IMR-90 (cell line): ENCODE measurements at regions not wholly inside any gene's neighbourhood (a gene's known extent, or its start where the extent isn't known, plus 50 kb on each side); places are given as distances from the start of the nearest gene placed in this dataset.

ENCODE experiments used
- ATAC-seq: fragments of 200-7000 bp; cut with Tn5 transposase; 2 replicates; pipeline ENCODE4 v1.9.1; 2020; ENCODE audit warnings: low read depth, mild to moderate bottlenecking, moderate library complexity
- BruUV-seq: library from RNA; stranded (reverse); fragments of 400-500 nt; replicated peaks from 2 replicates; lab custom pipeline; 2021; lab: Mats Ljungman, UMichigan
- CTCF ChIA-PET: fragments of 300-600 bp; formaldehyde crosslinking; extraction: SDS; loops from one replicate; lab custom pipeline; 2021; ENCODE audit warnings: antibody characterized with exemption; lab: Yijun Ruan, JAX
- POLR2A ChIA-PET: fragments of 300-600 bp; sonication (Branson Sonifier 250); formaldehyde crosslinking; loops from one replicate; lab custom pipeline; 2022; ENCODE audit warnings: antibody characterized with exemption; ENCODE audit not compliant: unreplicated experiment; lab: Charles Lee
- DNase-seq: peaks from one replicate; pipeline ENCODE4 v3.0.0; 2013
- H2AFZ ChIP-seq: replicated peaks from 2 replicates; pipeline ENCODE3; 2013; ENCODE audit warnings: low read length, mild to moderate bottlenecking; ENCODE audit not compliant: poor library complexity
- H2AK5ac ChIP-seq: 2 replicates; pipeline ENCODE4 v1.6.1; 2013; ENCODE audit warnings: low read depth, low read length, inconsistent platforms
- H2AK9ac ChIP-seq: replicated peaks from 2 replicates; pipeline ENCODE3; 2013; ENCODE audit warnings: mild to moderate bottlenecking, low read depth, low read length, moderate library complexity; ENCODE audit not compliant: poor library complexity
- H2BK120ac ChIP-seq: 2 replicates; pipeline ENCODE4 v1.6.1; 2013; ENCODE audit warnings: low read depth, low read length, inconsistent platforms
- H2BK15ac ChIP-seq: 3 replicates; pipeline ENCODE4 v1.6.1; 2013; ENCODE audit warnings: low read depth, low read length, inconsistent platforms
- H2BK20ac ChIP-seq: 2 replicates; pipeline ENCODE4 v1.6.1; 2013; ENCODE audit warnings: low read depth, mild to moderate bottlenecking, inconsistent platforms, low read length, moderate library complexity
- H2BK5ac ChIP-seq: 2 replicates; pipeline ENCODE4 v1.6.1; 2013; ENCODE audit warnings: mild to moderate bottlenecking, low read depth, low read length, inconsistent platforms; ENCODE audit not compliant: poor library complexity, severe bottlenecking
- H3K14ac ChIP-seq: replicated peaks from 2 replicates; pipeline ENCODE4 v1.6.1; 2013; ENCODE audit warnings: low read depth, low read length, inconsistent platforms
- H3K18ac ChIP-seq: 2 replicates; pipeline ENCODE4 v1.6.1; 2013; ENCODE audit warnings: low read depth, low read length, control low read depth
- H3K23ac ChIP-seq: 2 replicates; pipeline ENCODE4 v1.6.1; 2013; ENCODE audit warnings: low read depth, low read length, inconsistent platforms
- H3K27ac ChIP-seq: 2 replicates; pipeline ENCODE4 v1.5.1; 2013; ENCODE audit warnings: mild to moderate bottlenecking, control low read depth, low read length; ENCODE audit not compliant: insufficient read depth
- H3K27me3 ChIP-seq: 2 replicates; pipeline ENCODE4 v1.6.1; 2013; ENCODE audit warnings: low read length; ENCODE audit not compliant: control insufficient read depth, insufficient read depth
- H3K36me3 ChIP-seq: 2 replicates; pipeline ENCODE4 v1.6.1; 2013; ENCODE audit warnings: low read length, mixed read lengths; ENCODE audit not compliant: control insufficient read depth, insufficient read depth
- H3K4ac ChIP-seq: 2 replicates; pipeline ENCODE4 v1.6.1; 2013; ENCODE audit warnings: low read depth, low read length, inconsistent platforms
- H3K4me1 ChIP-seq: 2 replicates; pipeline ENCODE4 v1.6.1; 2013; ENCODE audit warnings: low read length, mixed read lengths; ENCODE audit not compliant: control insufficient read depth, insufficient read depth
- H3K4me2 ChIP-seq: 2 replicates; pipeline ENCODE4 v1.6.1; 2013; ENCODE audit warnings: low read depth, mild to moderate bottlenecking, control low read depth, low read length, moderate library complexity
- H3K4me3 ChIP-seq: 2 replicates; pipeline ENCODE4 v1.5.1; 2013; ENCODE audit warnings: low read depth, mild to moderate bottlenecking, control low read depth, low read length, moderate library complexity; ENCODE audit not compliant: insufficient read depth
- H3K56ac ChIP-seq: 2 replicates; pipeline ENCODE4 v1.6.1; 2013; ENCODE audit warnings: low read length, inconsistent platforms; ENCODE audit not compliant: insufficient read depth; ENCODE audit errors: extremely low read depth
- H3K79me1 ChIP-seq, 2 experiments: 2 replicates each; pipeline ENCODE4 v1.6.1; 2013; ENCODE audit warnings: low read length in 2 of 2, inconsistent platforms in 1 of 2, low read depth in 1 of 2
- H3K9ac ChIP-seq: 2 replicates; pipeline ENCODE4 v1.6.1; 2013; ENCODE audit warnings: low read depth, low read length, control low read depth
- H3K9me1 ChIP-seq: 2 replicates; pipeline ENCODE4 v1.6.1; 2013; ENCODE audit warnings: low read length, inconsistent platforms; ENCODE audit not compliant: insufficient read depth
- H3K9me3 ChIP-seq: 2 replicates; pipeline ENCODE4 v1.6.1; 2013; ENCODE audit warnings: low read length; ENCODE audit not compliant: control insufficient read depth, insufficient read depth
- H4K20me1 ChIP-seq: 2 replicates; pipeline ENCODE4 v1.6.1; 2013; ENCODE audit warnings: low read length, inconsistent platforms; ENCODE audit not compliant: insufficient read depth
- H4K5ac ChIP-seq: 2 replicates; pipeline ENCODE4 v1.6.1; 2013; ENCODE audit warnings: mild to moderate bottlenecking, low read depth, low read length, control low read depth
- H4K8ac ChIP-seq, 2 experiments: 2 replicates each; pipeline ENCODE4 v1.6.1; 2013; ENCODE audit warnings: low read depth in 2 of 2, low read length in 2 of 2, control low read depth in 1 of 2, inconsistent platforms in 1 of 2
- H4K91ac ChIP-seq: 2 replicates; pipeline ENCODE4 v1.6.1; 2013; ENCODE audit warnings: low read depth, low read length, inconsistent platforms; ENCODE audit not compliant: insufficient read depth
- BHLHE40 ChIP-seq: fragments of 150-350 bp; IDR thresholded peaks from 2 replicates; pipeline ENCODE4 v1.6.1; 2016; ENCODE audit warnings: mild to moderate bottlenecking, low read depth, low read length
- CEBPB ChIP-seq: IDR thresholded peaks from 2 replicates; pipeline ENCODE4 v1.6.1; 2012; ENCODE audit warnings: low read depth, low read length, improper control_type of control experiment
- CTCF ChIP-seq: conservative IDR thresholded peaks from 2 replicates; pipeline ENCODE4 v1.5.1; 2012; ENCODE audit warnings: mild to moderate bottlenecking, low read depth, low read length, improper control_type of control experiment
- FOS ChIP-seq: fragments of 150-350 bp; IDR thresholded peaks from 2 replicates; pipeline ENCODE4 v1.6.1; 2016; ENCODE audit warnings: low read depth, low read length
- MAFK ChIP-seq: IDR thresholded peaks from 2 replicates; pipeline ENCODE4 v1.6.1; 2012; ENCODE audit warnings: low read depth, low read length, improper control_type of control experiment
- MAZ ChIP-seq: IDR thresholded peaks from 2 replicates; pipeline ENCODE4 v1.6.1; 2012; ENCODE audit warnings: low read depth, mild to moderate bottlenecking, low read length, improper control_type of control experiment, moderate library complexity, borderline replicate concordance
- MXI1 ChIP-seq: IDR thresholded peaks from 2 replicates; pipeline ENCODE4 v1.6.1; 2012; ENCODE audit warnings: low read depth, mild to moderate bottlenecking, low read length, moderate library complexity, borderline replicate concordance
- NFE2L2 ChIP-seq: fragments of 150-350 bp; IDR thresholded peaks from 2 replicates; pipeline ENCODE4 v1.6.1; 2016; ENCODE audit warnings: low read depth, mild to moderate bottlenecking, low read length
- POLR2A ChIP-seq: IDR thresholded peaks from 2 replicates; pipeline ENCODE4 v1.6.1; 2012; ENCODE audit warnings: mild to moderate bottlenecking, low read depth, low read length
- RAD21 ChIP-seq: IDR thresholded peaks from 2 replicates; pipeline ENCODE4 v1.6.1; 2012; ENCODE audit warnings: low read length, improper control_type of control experiment
- RCOR1 ChIP-seq: IDR thresholded peaks from 2 replicates; pipeline ENCODE4 v1.6.1; 2012; ENCODE audit warnings: mild to moderate bottlenecking, low read length, improper control_type of control experiment; ENCODE audit not compliant: insufficient replicate concordance
- RFX5 ChIP-seq: IDR thresholded peaks from 2 replicates; pipeline ENCODE4 v1.8.0; 2012; ENCODE audit warnings: low read depth, mild to moderate bottlenecking, low read length, moderate library complexity
- SMC3 ChIP-seq: fragments of 150-350 bp; IDR thresholded peaks from 2 replicates; pipeline ENCODE4 v1.6.1; 2016; ENCODE audit warnings: low read depth, mild to moderate bottlenecking, antibody characterized with exemption, low read length, moderate library complexity
- WGBS, 2 experiments: methylation state at CpG; one replicate each; pipeline versions ENCODE4 v1.1.5 to v1.1.7; 2013; ENCODE audit warnings: missing lambda C conversion rate in 2 of 2; ENCODE audit not compliant: insufficient read length in 1 of 2; ENCODE audit errors: extremely low coverage in 2 of 2; 5-methylcytosine and 5-hydroxymethylcytosine counted together
- dilution Hi-C: fragments of 300-500 bp; cut with HindIII; formaldehyde crosslinking; loops from one replicate; pipeline ENCODE4 v1.14.3; 2018; ENCODE audit warnings: low sequenced_read_pairs; ENCODE audit not compliant: unreplicated experiment
- in situ Hi-C: fragments of 300-500 bp; cut with MboI; formaldehyde crosslinking; loops from 3 replicates; pipeline ENCODE4 v1.14.3; 2019; ENCODE audit warnings: low sequenced_read_pairs, inconsistent platforms, mixed read lengths
- intact Hi-C: fragments of 100-400 bp; cut with micrococcal nuclease; formaldehyde crosslinking; loops from 2 replicates; pipeline ENCODE4 v1.10.0; 2022
- TF ChIP-seq, protein P1 (sequence below): fragments of 150-350 bp; IDR thresholded peaks from 2 replicates; pipeline ENCODE4 v1.6.1; 2016; ENCODE audit warnings: low read depth, mild to moderate bottlenecking, low read length, moderate library complexity, borderline replicate concordance
- TF ChIP-seq, protein P2 (sequence below): fragments of 150-350 bp; IDR thresholded peaks from 2 replicates; pipeline ENCODE4 v1.6.1; 2017; ENCODE audit warnings: mild to moderate bottlenecking, antibody characterized with exemption, low read length, low read depth

- Histone ChIP-seq H3K56ac (no peak overlapping the region), H3K79me1 (no peaks in the 10 kb centered on the region), H3K23ac (no peak overlapping the region), H3K4me2 (no peak overlapping the region), H3K36me3 (no peaks in the 10 kb centered on the region), H4K8ac (no peak overlapping the region), H3K9me3 (peaks cover 3% of the 10 kb centered on the region; the same call in 1 of the 2 replicates), H3K9me1 (no peaks in the 10 kb centered on the region), H2BK120ac (no peak overlapping the region), H3K4me1 (no peaks in the 10 kb centered on the region), H2BK5ac (no peak overlapping the region), H3K27me3 (no peaks in the 10 kb centered on the region), H2BK15ac (no peak overlapping the region), H3K27ac (no peak overlapping the region), H2AK5ac (no peak overlapping the region), H2AK9ac (no peak overlapping the region), H3K4ac (no peak overlapping the region), H4K20me1 (no peaks in the 10 kb centered on the region), H2BK20ac (no peak overlapping the region), H4K91ac (no peak overlapping the region), H3K9ac (no peak overlapping the region), H2AFZ (no peak overlapping the region), H3K14ac (no peak overlapping the region), H3K18ac (no peak overlapping the region), H4K5ac (no peak overlapping the region), H3K4me3 (no peak overlapping the region)
- ATAC-seq (no peak), DNase-seq (no peak)
- dilution Hi-C loops, result no loop called here
- intact Hi-C loops, result no loop called here
- no TSS peak for BruUV-seq
- POLR2A ChIA-PET, result no interaction called here
- in situ Hi-C loops, result no loop called here
- CTCF ChIA-PET, result no interaction called here
- TF ChIP-seq MAZ (no peak), RFX5 (no peak), NFE2L2 (no peak), RCOR1 (no peak), MXI1 (no peak), MAFK (no peak), CTCF (no peak), POLR2A (no peak), SMC3 (no peak), CEBPB (no peak), FOS (no peak), RAD21 (no peak), BHLHE40 (no peak)
- TF ChIP-seq, protein P1, sequence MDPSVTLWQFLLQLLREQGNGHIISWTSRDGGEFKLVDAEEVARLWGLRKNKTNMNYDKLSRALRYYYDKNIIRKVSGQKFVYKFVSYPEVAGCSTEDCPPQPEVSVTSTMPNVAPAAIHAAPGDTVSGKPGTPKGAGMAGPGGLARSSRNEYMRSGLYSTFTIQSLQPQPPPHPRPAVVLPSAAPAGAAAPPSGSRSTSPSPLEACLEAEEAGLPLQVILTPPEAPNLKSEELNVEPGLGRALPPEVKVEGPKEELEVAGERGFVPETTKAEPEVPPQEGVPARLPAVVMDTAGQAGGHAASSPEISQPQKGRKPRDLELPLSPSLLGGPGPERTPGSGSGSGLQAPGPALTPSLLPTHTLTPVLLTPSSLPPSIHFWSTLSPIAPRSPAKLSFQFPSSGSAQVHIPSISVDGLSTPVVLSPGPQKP, result no peak
- TF ChIP-seq, protein P2, sequence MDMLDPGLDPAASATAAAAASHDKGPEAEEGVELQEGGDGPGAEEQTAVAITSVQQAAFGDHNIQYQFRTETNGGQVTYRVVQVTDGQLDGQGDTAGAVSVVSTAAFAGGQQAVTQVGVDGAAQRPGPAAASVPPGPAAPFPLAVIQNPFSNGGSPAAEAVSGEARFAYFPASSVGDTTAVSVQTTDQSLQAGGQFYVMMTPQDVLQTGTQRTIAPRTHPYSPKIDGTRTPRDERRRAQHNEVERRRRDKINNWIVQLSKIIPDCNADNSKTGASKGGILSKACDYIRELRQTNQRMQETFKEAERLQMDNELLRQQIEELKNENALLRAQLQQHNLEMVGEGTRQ, result no peak
- WGBS, 2 experiments, result no CpG with 5 or more reads among the region's 4 CpGs
Observed at GRCh38 chr4:58325070-58325469, 1214.9 kb upstream of the IGFBP7 start.
